HEK293 (cell line): ENCODE measurements at regions not wholly inside any gene's neighbourhood (a gene's known extent, or its start where the extent isn't known, plus 50 kb on each side); places are given as distances from the start of the nearest gene placed in this dataset.

Source experiments
- EGR2 ChIP-seq: fragments of 450-650 bp; formaldehyde crosslinking; IDR thresholded peaks from 2 replicates; pipeline ENCODE4 v1.5.1; 2016; ENCODE audit warnings: low read depth, missing biosample characterization, missing genetic modification characterization
- GFI1B ChIP-seq: fragments of 450-650 bp; formaldehyde crosslinking; IDR thresholded peaks from 2 replicates; pipeline ENCODE4 v1.5.1; 2016; ENCODE audit warnings: missing biosample characterization, missing genetic modification characterization
- KLF9 ChIP-seq: fragments of 450-650 bp; formaldehyde crosslinking; IDR thresholded peaks from 2 replicates; pipeline ENCODE4 v1.5.1; 2016; ENCODE audit warnings: missing biosample characterization, missing genetic modification characterization, low read depth
- MEIS1 ChIP-seq: sonication (generic); formaldehyde crosslinking; IDR thresholded peaks from 2 replicates; pipeline ENCODE4 v1.8.1; 2022; ENCODE audit warnings: missing genetic modification reagents, mild to moderate bottlenecking, borderline replicate concordance
- SCRT1 ChIP-seq: fragments of 450-650 bp; formaldehyde crosslinking; IDR thresholded peaks from 2 replicates; pipeline ENCODE4 v1.5.1; 2016; ENCODE audit warnings: missing biosample characterization, missing genetic modification characterization, borderline replicate concordance
- SP3 ChIP-seq: fragments of 450-650 bp; formaldehyde crosslinking; IDR thresholded peaks from 2 replicates; pipeline ENCODE4 v1.5.1; 2016; ENCODE audit warnings: missing biosample characterization, missing genetic modification characterization
- TRIM28 ChIP-seq: IDR thresholded peaks from 2 replicates; pipeline ENCODE4 v1.6.1; 2011; ENCODE audit warnings: low read length, control low read depth, borderline replicate concordance
- WT1 ChIP-seq: fragments of 450-650 bp; formaldehyde crosslinking; IDR thresholded peaks from 2 replicates; pipeline ENCODE4 v1.5.1; 2016; ENCODE audit warnings: missing biosample characterization, missing genetic modification characterization
- ZBTB11 ChIP-seq: fragments of 450-650 bp; formaldehyde crosslinking; conservative IDR thresholded peaks from 2 replicates; pipeline ENCODE4 v1.5.1; 2016; ENCODE audit warnings: low read depth, missing biosample characterization, missing genetic modification characterization
- ZFP37 ChIP-seq: fragments of 450-650 bp; formaldehyde crosslinking; IDR thresholded peaks from 2 replicates; pipeline ENCODE4 v1.5.1; 2016; ENCODE audit warnings: missing biosample characterization, missing genetic modification characterization
- ZIC2 ChIP-seq: fragments of 450-650 bp; formaldehyde crosslinking; IDR thresholded peaks from 2 replicates; pipeline ENCODE4 v1.5.1; 2016; ENCODE audit warnings: missing biosample characterization, missing genetic modification characterization
- ZNF184 ChIP-seq: fragments of 450-650 bp; IDR thresholded peaks from 2 replicates; pipeline ENCODE4 v1.5.1; 2018; ENCODE audit warnings: missing biosample characterization, mild to moderate bottlenecking, missing genetic modification characterization
- ZNF223 ChIP-seq: fragments of 450-650 bp; formaldehyde crosslinking; IDR thresholded peaks from 2 replicates; pipeline ENCODE4 v1.5.1; 2016; ENCODE audit warnings: missing biosample characterization, missing genetic modification characterization
- ZNF24 ChIP-seq: fragments of 450-650 bp; formaldehyde crosslinking; IDR thresholded peaks from 2 replicates; pipeline ENCODE4 v1.5.1; 2016; ENCODE audit warnings: missing biosample characterization, missing genetic modification characterization
- ZNF280D ChIP-seq: fragments of 450-650 bp; formaldehyde crosslinking; IDR thresholded peaks from 2 replicates; pipeline ENCODE4 v1.5.1; 2016; ENCODE audit warnings: missing biosample characterization, missing genetic modification characterization
- ZNF324 ChIP-seq: fragments of 450-650 bp; formaldehyde crosslinking; IDR thresholded peaks from 2 replicates; pipeline ENCODE4 v1.5.1; 2016; ENCODE audit warnings: missing biosample characterization, missing genetic modification characterization
- ZNF391 ChIP-seq: fragments of 450-650 bp; formaldehyde crosslinking; IDR thresholded peaks from 2 replicates; pipeline ENCODE4 v1.5.1; 2016; ENCODE audit warnings: low read depth, missing biosample characterization, missing genetic modification characterization, borderline replicate concordance
- ZNF48 ChIP-seq: fragments of 450-650 bp; formaldehyde crosslinking; IDR thresholded peaks from 2 replicates; pipeline ENCODE4 v1.5.1; 2016; ENCODE audit warnings: missing biosample characterization, missing genetic modification characterization
- ZNF521 ChIP-seq: fragments of 450-650 bp; formaldehyde crosslinking; IDR thresholded peaks from 2 replicates; pipeline ENCODE4 v1.5.1; 2017; ENCODE audit warnings: missing biosample characterization, mild to moderate bottlenecking, missing genetic modification characterization
- ZNF558 ChIP-seq: fragments of 450-650 bp; formaldehyde crosslinking; IDR thresholded peaks from 2 replicates; pipeline ENCODE4 v1.5.1; 2016; ENCODE audit warnings: missing biosample characterization, missing genetic modification characterization
- ZNF660 ChIP-seq: fragments of 450-650 bp; IDR thresholded peaks from 2 replicates; pipeline ENCODE4 v1.5.1; 2018; ENCODE audit warnings: missing biosample characterization, mild to moderate bottlenecking, missing genetic modification characterization
- ZNF692 ChIP-seq: fragments of 450-650 bp; formaldehyde crosslinking; IDR thresholded peaks from 2 replicates; pipeline ENCODE4 v1.5.1; 2016; ENCODE audit warnings: missing biosample characterization, missing genetic modification characterization
- ZNF777 ChIP-seq: fragments of 450-650 bp; formaldehyde crosslinking; IDR thresholded peaks from 2 replicates; pipeline ENCODE4 v1.5.1; 2017; ENCODE audit warnings: missing biosample characterization, missing genetic modification characterization, borderline replicate concordance
- ZXDB ChIP-seq: fragments of 450-650 bp; formaldehyde crosslinking; IDR thresholded peaks from 2 replicates; pipeline ENCODE4 v1.5.1; 2016; ENCODE audit warnings: missing biosample characterization, missing genetic modification characterization
- TF ChIP-seq, protein P1 (sequence below): fragments of 450-650 bp; IDR thresholded peaks from 2 replicates; pipeline ENCODE4 v1.5.1; 2018; ENCODE audit warnings: missing biosample characterization, mild to moderate bottlenecking, missing genetic modification characterization
- TF ChIP-seq, protein P2 (sequence below): fragments of 450-650 bp; formaldehyde crosslinking; IDR thresholded peaks from 2 replicates; pipeline ENCODE4 v1.5.1; 2016; ENCODE audit warnings: missing biosample characterization, missing genetic modification characterization
- TF ChIP-seq, protein P3 (sequence below): fragments of 450-650 bp; formaldehyde crosslinking; IDR thresholded peaks from 2 replicates; pipeline ENCODE4 v1.5.1; 2016; ENCODE audit warnings: missing biosample characterization, missing genetic modification characterization

DNA sequence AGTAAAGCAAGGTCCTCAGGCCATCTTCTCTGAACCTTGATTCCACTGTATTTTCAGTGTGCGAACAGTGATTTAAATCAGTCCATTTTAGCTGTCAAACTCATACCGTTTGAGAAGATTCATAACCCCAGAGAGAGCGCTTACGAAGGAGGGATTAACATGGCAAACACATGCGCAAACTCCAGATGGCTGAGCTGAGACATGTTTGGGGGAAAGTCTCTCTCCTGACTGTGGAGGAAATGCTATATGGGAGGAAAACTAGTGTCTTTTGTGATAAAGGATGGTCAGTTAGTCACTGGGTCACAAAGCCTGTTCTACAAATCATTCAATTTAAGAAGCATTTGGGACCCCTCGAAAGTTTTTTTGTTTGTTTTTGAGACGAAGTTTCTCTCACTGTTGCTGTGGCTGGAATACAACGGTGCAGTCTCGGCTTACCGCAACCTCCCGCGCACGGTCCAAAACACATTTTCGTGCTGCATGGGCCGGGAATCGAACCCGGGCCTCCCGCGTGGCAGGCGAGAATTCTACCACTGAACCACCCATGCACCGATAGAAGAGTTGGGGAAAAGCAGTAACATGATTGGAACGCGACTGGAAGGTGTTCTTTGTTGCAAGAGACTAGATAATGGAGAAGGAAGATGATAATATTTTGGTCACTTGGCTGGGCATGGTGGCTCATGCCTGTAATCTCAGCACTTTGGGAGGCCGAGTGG, 58.4 kb upstream of the CXADR start (continued):
- TF ChIP-seq ZBTB11: peak; percentile 8; the same call in 1 of the 2 replicates
- TF ChIP-seq SCRT1: peak; percentile 56; the same call in 1 of the 2 replicates
- peak; percentile 97 for TF ChIP-seq TRIM28
- TF ChIP-seq ZNF24 (tag by site-specific recombination): peak; percentile 56; the same call in 1 of the 2 replicates
- 0 out of 2 replicates have a peak, but pooled peaks have one; percentile 49 for TF ChIP-seq ZNF777 (tag by site-specific recombination)
- peak; percentile 71; the same call in 1 of the 2 replicates for TF ChIP-seq MEIS1 (CRISPR knock-in tag)
- TF ChIP-seq ZNF223 (tag by site-specific recombination): peak; percentile 77; the same call in 1 of the 2 replicates
- no peak for TF ChIP-seq ZNF48 (tag by site-specific recombination)
- no peak for TF ChIP-seq ZNF521
- peak; percentile 82 for TF ChIP-seq ZNF558
- TF ChIP-seq, protein P1, sequence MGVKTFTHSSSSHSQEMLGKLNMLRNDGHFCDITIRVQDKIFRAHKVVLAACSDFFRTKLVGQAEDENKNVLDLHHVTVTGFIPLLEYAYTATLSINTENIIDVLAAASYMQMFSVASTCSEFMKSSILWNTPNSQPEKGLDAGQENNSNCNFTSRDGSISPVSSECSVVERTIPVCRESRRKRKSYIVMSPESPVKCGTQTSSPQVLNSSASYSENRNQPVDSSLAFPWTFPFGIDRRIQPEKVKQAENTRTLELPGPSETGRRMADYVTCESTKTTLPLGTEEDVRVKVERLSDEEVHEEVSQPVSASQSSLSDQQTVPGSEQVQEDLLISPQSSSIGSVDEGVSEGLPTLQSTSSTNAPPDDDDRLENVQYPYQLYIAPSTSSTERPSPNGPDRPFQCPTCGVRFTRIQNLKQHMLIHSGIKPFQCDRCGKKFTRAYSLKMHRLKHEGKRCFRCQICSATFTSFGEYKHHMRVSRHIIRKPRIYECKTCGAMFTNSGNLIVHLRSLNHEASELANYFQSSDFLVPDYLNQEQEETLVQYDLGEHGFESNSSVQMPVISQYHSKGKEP (tag by site-specific recombination): peak; percentile 91
- TF ChIP-seq ZNF660 (tag by site-specific recombination): peak; percentile 92
- peak; percentile 80 for TF ChIP-seq ZNF692 (tag by site-specific recombination)
- 0 out of 2 replicates have a peak, but pooled peaks have one; percentile 6 for TF ChIP-seq ZIC2 (tag by site-specific recombination)
- TF ChIP-seq, protein P2, sequence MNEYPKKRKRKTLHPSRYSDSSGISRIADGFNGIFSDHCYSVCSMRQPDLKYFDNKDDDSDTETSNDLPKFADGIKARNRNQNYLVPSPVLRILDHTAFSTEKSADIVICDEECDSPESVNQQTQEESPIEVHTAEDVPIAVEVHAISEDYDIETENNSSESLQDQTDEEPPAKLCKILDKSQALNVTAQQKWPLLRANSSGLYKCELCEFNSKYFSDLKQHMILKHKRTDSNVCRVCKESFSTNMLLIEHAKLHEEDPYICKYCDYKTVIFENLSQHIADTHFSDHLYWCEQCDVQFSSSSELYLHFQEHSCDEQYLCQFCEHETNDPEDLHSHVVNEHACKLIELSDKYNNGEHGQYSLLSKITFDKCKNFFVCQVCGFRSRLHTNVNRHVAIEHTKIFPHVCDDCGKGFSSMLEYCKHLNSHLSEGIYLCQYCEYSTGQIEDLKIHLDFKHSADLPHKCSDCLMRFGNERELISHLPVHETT (tag by site-specific recombination): peak; percentile 93
- peak; percentile 55; the same call in 1 of the 2 replicates for TF ChIP-seq KLF9
- 0 out of 2 replicates have a peak, but pooled peaks have one; percentile 18 for TF ChIP-seq ZXDB (tag by site-specific recombination)
- peak; percentile 75; the same call in 1 of the 2 replicates for TF ChIP-seq ZNF184 (tag by site-specific recombination)
- no peak; the same call in 1 of the 2 replicates for TF ChIP-seq SP3
- peak; percentile 31; the same call in 1 of the 2 replicates for TF ChIP-seq EGR2
- peak; percentile 96 for TF ChIP-seq ZNF324
- TF ChIP-seq GFI1B: peak; percentile 84
- TF ChIP-seq ZFP37 (tag by site-specific recombination): peak; percentile 96
- TF ChIP-seq WT1 (tag by site-specific recombination): peak; percentile 74
- peak; percentile 83; the same call in 1 of the 2 replicates for TF ChIP-seq ZNF391 (tag by site-specific recombination)
- peak; percentile 95 for TF ChIP-seq ZNF280D (tag by site-specific recombination)
- TF ChIP-seq, protein P3, sequence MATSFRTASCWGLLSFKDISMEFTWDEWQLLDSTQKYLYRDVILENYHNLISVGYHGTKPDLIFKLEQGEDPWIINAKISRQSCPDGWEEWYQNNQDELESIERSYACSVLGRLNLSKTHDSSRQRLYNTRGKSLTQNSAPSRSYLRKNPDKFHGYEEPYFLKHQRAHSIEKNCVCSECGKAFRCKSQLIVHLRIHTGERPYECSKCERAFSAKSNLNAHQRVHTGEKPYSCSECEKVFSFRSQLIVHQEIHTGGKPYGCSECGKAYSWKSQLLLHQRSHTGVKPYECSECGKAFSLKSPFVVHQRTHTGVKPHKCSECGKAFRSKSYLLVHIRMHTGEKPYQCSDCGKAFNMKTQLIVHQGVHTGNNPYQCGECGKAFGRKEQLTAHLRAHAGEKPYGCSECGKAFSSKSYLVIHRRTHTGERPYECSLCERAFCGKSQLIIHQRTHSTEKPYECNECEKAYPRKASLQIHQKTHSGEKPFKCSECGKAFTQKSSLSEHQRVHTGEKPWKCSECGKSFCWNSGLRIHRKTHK (tag by site-specific recombination): no peak
